ENCODE measurements at regions not wholly inside any gene's neighbourhood (a gene's known extent, or its start where the extent isn't known, plus 50 kb on each side); places are given as distances from the start of the nearest gene placed in this dataset.

DNA sequence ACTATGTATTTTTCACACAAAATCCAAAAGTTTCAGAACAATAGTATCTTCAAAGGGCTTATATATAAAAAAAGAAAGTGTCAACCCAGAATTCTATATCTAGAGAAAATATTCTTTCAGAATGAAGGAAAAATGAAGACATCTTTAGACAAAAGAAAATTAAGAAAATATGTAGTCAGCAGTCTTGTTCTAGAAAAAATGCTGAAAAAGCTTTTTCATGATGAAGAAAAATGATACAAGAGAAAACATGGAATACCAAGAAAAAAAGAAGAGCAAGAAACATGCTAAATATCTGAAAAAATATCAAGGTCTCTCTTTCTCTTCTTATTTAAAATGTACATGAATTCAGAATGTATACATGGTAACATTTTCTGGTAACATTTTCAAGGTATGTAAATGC lies 816.8 kb upstream of the FAT3 start:
- TF ChIP-seq, protein P1, sequence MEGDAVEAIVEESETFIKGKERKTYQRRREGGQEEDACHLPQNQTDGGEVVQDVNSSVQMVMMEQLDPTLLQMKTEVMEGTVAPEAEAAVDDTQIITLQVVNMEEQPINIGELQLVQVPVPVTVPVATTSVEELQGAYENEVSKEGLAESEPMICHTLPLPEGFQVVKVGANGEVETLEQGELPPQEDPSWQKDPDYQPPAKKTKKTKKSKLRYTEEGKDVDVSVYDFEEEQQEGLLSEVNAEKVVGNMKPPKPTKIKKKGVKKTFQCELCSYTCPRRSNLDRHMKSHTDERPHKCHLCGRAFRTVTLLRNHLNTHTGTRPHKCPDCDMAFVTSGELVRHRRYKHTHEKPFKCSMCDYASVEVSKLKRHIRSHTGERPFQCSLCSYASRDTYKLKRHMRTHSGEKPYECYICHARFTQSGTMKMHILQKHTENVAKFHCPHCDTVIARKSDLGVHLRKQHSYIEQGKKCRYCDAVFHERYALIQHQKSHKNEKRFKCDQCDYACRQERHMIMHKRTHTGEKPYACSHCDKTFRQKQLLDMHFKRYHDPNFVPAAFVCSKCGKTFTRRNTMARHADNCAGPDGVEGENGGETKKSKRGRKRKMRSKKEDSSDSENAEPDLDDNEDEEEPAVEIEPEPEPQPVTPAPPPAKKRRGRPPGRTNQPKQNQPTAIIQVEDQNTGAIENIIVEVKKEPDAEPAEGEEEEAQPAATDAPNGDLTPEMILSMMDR (IDR thresholded peaks at IDR 0.05) = no peak
- TF ChIP-seq POLR2A (IDR thresholded peaks at IDR 0.05) = no peak
